ENCODE measurements at regions not wholly inside any gene's neighbourhood (a gene's known extent, or its start where the extent isn't known, plus 50 kb on each side); places are given as distances from the start of the nearest gene placed in this dataset.

DNA sequence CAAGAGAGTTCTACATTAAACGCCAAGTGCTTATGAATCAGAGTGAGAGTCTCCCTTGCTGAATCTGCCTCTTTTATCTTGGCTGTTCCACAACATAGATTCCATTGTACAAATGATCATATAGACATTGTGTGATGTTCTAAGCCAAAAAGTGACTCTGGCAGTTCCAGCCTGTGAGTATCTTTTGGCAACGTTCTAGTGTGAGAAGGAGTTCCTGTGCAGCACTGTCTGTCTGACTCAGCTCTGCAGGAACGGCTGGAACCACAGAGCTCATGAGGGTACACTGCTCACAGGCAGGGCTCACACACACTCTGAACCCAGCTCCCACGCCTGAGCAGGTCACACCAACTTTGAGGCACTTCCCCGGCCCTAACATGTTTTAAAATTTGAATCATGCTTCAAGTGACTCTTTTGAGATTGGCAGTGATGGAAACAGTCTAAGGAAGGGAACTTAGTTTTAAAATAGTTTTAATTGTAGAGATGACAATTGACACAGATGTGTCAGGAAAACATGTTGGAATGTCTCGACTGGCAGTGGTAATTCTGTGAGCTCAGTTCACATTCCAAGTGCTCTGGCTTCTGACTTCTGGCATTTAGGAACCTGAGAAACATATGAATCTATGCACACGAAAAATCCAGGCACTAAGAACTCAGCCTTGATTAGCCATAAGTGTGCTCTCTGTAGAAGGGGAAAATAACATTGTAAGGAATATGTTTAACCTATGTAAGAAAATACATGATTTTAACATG is 272.0 kb downstream of the UQCRFS1 start:
- H3K27ac Mint-ChIP-seq = no peak overlapping the region
- no peaks in the 10 kb centered on the region for H3K4me1 Mint-ChIP-seq
- no peak overlapping the region for H3K27ac ChIP-seq (ENCODE audit: low read depth, low read length)
- peaks cover 0 to 3% of the 10 kb centered on the region in 2 donors for H3K27me3 Mint-ChIP-seq
- no peaks in the 10 kb centered on the region for H3K4me1 ChIP-seq (ENCODE audit: insufficient read depth, low read length)
- H3K4me3 Mint-ChIP-seq = no peak overlapping the region
- peaks cover 0 to 8% (median 2%) of the 10 kb centered on the region in 5 donors for H3K9me3 Mint-ChIP-seq
- no peaks in the 10 kb centered on the region for H3K27me3 ChIP-seq (ENCODE audit: insufficient read depth, low read length, poor library complexity, severe bottlenecking)
- no peaks in the 10 kb centered on the region for H3K36me3 ChIP-seq (ENCODE audit: insufficient read depth, low read length)
- H3K4me3 ChIP-seq (ENCODE audit: low read length) = no peak overlapping the region
- no peaks in the 10 kb centered on the region for H3K9me3 ChIP-seq (ENCODE audit: low read length)
- ChIA-PET POLR2A (no interaction called here), CTCF (no interaction called here)
- H3K36me3 Mint-ChIP-seq = peaks cover 0 to 3% (median 0%) of the 10 kb centered on the region in 3 donors
- DNase-seq = no peak

- Mint-ChIP-seq H3K4me1 (no peaks in the 10 kb centered on the region), H3K27ac (no peak overlapping the region), H3K36me3 (no peaks in the 10 kb centered on the region), H3K27me3 (peaks cover 0 to 3% of the 10 kb centered on the region in 2 donors), H3K9me3 (peaks cover 0 to 8% (median 2%) of the 10 kb centered on the region in 5 donors), H3K4me3 (no peak overlapping the region)
- no peak for DNase-seq
- ChIA-PET CTCF (no interaction called here), POLR2A (no interaction called here)
- H3K4me3 ChIP-seq (ENCODE audit: low read length) = no peak overlapping the region
- H3K27ac ChIP-seq (ENCODE audit: low read depth, low read length) = no peak overlapping the region
- H3K27me3 ChIP-seq (ENCODE audit: insufficient read depth, low read length, poor library complexity, severe bottlenecking) = no peaks in the 10 kb centered on the region
- no peaks in the 10 kb centered on the region for H3K36me3 ChIP-seq (ENCODE audit: insufficient read depth, low read length)
- H3K4me1 ChIP-seq (ENCODE audit: insufficient read depth, low read length) = no peaks in the 10 kb centered on the region
- H3K9me3 ChIP-seq (ENCODE audit: low read length) = no peaks in the 10 kb centered on the region
Measured at GRCh38 chr19:28939236-28939635, 273.7 kb downstream of the UQCRFS1 start.

DNA sequence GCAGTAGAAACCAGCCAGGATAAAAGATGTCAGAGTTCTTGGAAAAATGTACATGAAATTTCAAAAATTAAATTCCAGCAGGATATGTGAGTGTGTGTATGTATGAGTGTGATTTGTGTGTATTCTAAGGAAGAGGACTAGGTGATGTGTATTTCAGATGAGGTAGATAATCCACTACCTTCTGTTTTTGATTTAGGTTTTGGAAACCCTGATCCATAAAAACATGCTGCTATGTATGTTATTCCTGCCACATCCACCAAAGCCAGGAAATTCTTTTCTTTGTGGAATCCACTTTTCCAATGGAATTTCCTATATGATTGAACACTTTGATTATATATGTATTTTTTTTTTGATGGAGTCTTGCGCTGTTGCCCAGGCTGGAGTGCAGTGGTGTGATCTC is 276.9 kb downstream of the UQCRFS1 start:
- H3K4me3 Mint-ChIP-seq = no peak overlapping the region
- Histone ChIP-seq H3K9me3 (ENCODE audit: low read length) (no peaks in the 10 kb centered on the region), H3K36me3 (ENCODE audit: insufficient read depth, low read length) (no peaks in the 10 kb centered on the region), H3K4me3 (ENCODE audit: low read length) (no peak overlapping the region), H3K27ac (ENCODE audit: low read depth, low read length) (no peak overlapping the region), H3K27me3 (ENCODE audit: insufficient read depth, low read length, poor library complexity, severe bottlenecking) (no peaks in the 10 kb centered on the region), H3K4me1 (ENCODE audit: insufficient read depth, low read length) (no peaks in the 10 kb centered on the region)
- no peaks in the 10 kb centered on the region for H3K4me1 Mint-ChIP-seq
- DNase-seq = no peak
- peaks cover 0 to 3% of the 10 kb centered on the region in 2 donors for H3K27me3 Mint-ChIP-seq
- H3K27ac Mint-ChIP-seq = no peak overlapping the region
- CTCF ChIA-PET = no interaction called here
- peaks cover 0 to 9% (median 0%) of the 10 kb centered on the region in 5 donors for H3K9me3 Mint-ChIP-seq
- peaks cover 0 to 2% (median 0%) of the 10 kb centered on the region in 3 donors for H3K36me3 Mint-ChIP-seq
- POLR2A ChIA-PET = no interaction called here

- no peaks in the 10 kb centered on the region for H3K27me3 ChIP-seq (ENCODE audit: insufficient read depth, low read length, poor library complexity, severe bottlenecking)
- Mint-ChIP-seq H3K4me1 (no peaks in the 10 kb centered on the region), H3K27ac (no peak overlapping the region), H3K27me3 (no peaks in the 10 kb centered on the region), H3K9me3 (peaks cover 0 to 9% (median 0%) of the 10 kb centered on the region in 5 donors), H3K4me3 (no peak overlapping the region), H3K36me3 (peaks cover 0 to 2% (median 0%) of the 10 kb centered on the region in 3 donors)
- no peak for DNase-seq
- no peaks in the 10 kb centered on the region for H3K4me1 ChIP-seq (ENCODE audit: insufficient read depth, low read length)
- no peak overlapping the region for H3K27ac ChIP-seq (ENCODE audit: low read depth, low read length)
- H3K4me3 ChIP-seq (ENCODE audit: low read length) = no peak overlapping the region
- H3K36me3 ChIP-seq (ENCODE audit: insufficient read depth, low read length) = no peaks in the 10 kb centered on the region
- POLR2A ChIA-PET = no interaction called here
- H3K9me3 ChIP-seq (ENCODE audit: low read length) = no peaks in the 10 kb centered on the region
- CTCF ChIA-PET = no interaction called here
Measured at GRCh38 chr19:28934631-28935030, 278.3 kb downstream of the UQCRFS1 start.

- no peaks in the 10 kb centered on the region for H3K36me3 ChIP-seq (ENCODE audit: insufficient read depth, low read length)
- Mint-ChIP-seq H3K4me1 (no peaks in the 10 kb centered on the region), H3K27ac (no peak overlapping the region), H3K36me3 (peaks cover 0 to 2% (median 0%) of the 10 kb centered on the region in 3 donors), H3K27me3 (peaks cover 0 to 3% of the 10 kb centered on the region in 2 donors), H3K4me3 (no peak overlapping the region), H3K9me3 (peaks cover 0 to 8% (median 2%) of the 10 kb centered on the region in 5 donors)
- no peak for DNase-seq
- no peaks in the 10 kb centered on the region for H3K27me3 ChIP-seq (ENCODE audit: insufficient read depth, low read length, poor library complexity, severe bottlenecking)
- no peaks in the 10 kb centered on the region for H3K9me3 ChIP-seq (ENCODE audit: low read length)
- no peak overlapping the region for H3K4me3 ChIP-seq (ENCODE audit: low read length)
- H3K27ac ChIP-seq (ENCODE audit: low read depth, low read length) = no peak overlapping the region
- ChIA-PET POLR2A (no interaction called here), CTCF (no interaction called here)
- H3K4me1 ChIP-seq (ENCODE audit: insufficient read depth, low read length) = no peaks in the 10 kb centered on the region
Measured at GRCh38 chr19:28933039-28933438, 279.9 kb downstream of the UQCRFS1 start.

- no peak overlapping the region for H3K27ac ChIP-seq (ENCODE audit: low read depth, low read length)
- no peaks in the 10 kb centered on the region for H3K27me3 ChIP-seq (ENCODE audit: insufficient read depth, low read length, poor library complexity, severe bottlenecking)
- H3K4me1 ChIP-seq (ENCODE audit: insufficient read depth, low read length) = no peaks in the 10 kb centered on the region
- DNase-seq = no peak
- CTCF ChIA-PET = no interaction called here
- Mint-ChIP-seq H3K4me3 (no peak overlapping the region), H3K4me1 (no peaks in the 10 kb centered on the region), H3K27ac (no peak overlapping the region), H3K27me3 (peaks cover 0 to 3% of the 10 kb centered on the region in 2 donors), H3K36me3 (peaks cover 0 to 2% (median 0%) of the 10 kb centered on the region in 3 donors), H3K9me3 (peaks cover 0 to 8% (median 2%) of the 10 kb centered on the region in 5 donors)
- no peaks in the 10 kb centered on the region for H3K36me3 ChIP-seq (ENCODE audit: insufficient read depth, low read length)
- POLR2A ChIA-PET = no interaction called here
- H3K4me3 ChIP-seq (ENCODE audit: low read length) = no peak overlapping the region
- H3K9me3 ChIP-seq (ENCODE audit: low read length) = no peaks in the 10 kb centered on the region
Measured at GRCh38 chr19:28932446-28932845, 280.5 kb downstream of the UQCRFS1 start.

DNA sequence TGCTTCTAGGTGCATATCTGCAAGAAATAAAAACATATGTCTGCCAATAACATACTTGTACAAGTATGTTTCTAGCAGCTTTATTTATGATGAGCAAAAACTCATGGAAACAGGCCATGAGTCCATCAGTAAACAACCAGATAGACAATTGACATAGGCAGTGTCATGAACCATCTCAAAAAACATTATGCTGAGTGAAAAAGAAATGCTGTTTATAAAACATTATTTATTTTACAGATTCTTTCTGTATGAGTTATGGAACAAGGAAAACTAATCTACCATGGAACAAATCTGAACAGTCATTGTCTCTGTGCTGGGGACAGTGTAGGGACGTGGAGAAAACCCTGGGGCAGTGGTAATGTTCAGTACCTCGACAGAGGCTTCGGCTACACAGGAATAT is 283.9 kb downstream of the UQCRFS1 start:
- Histone ChIP-seq H3K4me3 (ENCODE audit: low read length) (no peak overlapping the region), H3K27me3 (ENCODE audit: insufficient read depth, low read length, poor library complexity, severe bottlenecking) (no peaks in the 10 kb centered on the region), H3K9me3 (ENCODE audit: low read length) (no peaks in the 10 kb centered on the region), H3K27ac (ENCODE audit: low read depth, low read length) (no peak overlapping the region), H3K4me1 (ENCODE audit: insufficient read depth, low read length) (no peaks in the 10 kb centered on the region), H3K36me3 (ENCODE audit: insufficient read depth, low read length) (no peaks in the 10 kb centered on the region)
- Mint-ChIP-seq H3K4me1 (no peaks in the 10 kb centered on the region), H3K4me3 (no peak overlapping the region), H3K36me3 (peaks cover 0 to 2% (median 0%) of the 10 kb centered on the region in 3 donors), H3K27me3 (peaks cover 0 to 3% of the 10 kb centered on the region in 2 donors), H3K27ac (no peak overlapping the region), H3K9me3 (peaks cover 0 to 8% (median 0%) of the 10 kb centered on the region in 5 donors)
- POLR2A ChIA-PET = no interaction called here
- CTCF ChIA-PET = no interaction called here
- DNase-seq = no peak

GRCh38 chr19:28927456-28927855 is 285.5 kb downstream of the UQCRFS1 start:
- POLR2A ChIA-PET = no interaction called here
- Mint-ChIP-seq H3K4me1 (no peaks in the 10 kb centered on the region), H3K27ac (no peak overlapping the region), H3K27me3 (peaks cover 2 to 3% of the 10 kb centered on the region in 2 donors), H3K9me3 (peaks cover 0 to 8% (median 0%) of the 10 kb centered on the region in 5 donors), H3K4me3 (no peak overlapping the region), H3K36me3 (no peaks in the 10 kb centered on the region)
- Histone ChIP-seq H3K27ac (ENCODE audit: low read depth, low read length) (no peak overlapping the region), H3K27me3 (ENCODE audit: insufficient read depth, low read length, poor library complexity, severe bottlenecking) (no peaks in the 10 kb centered on the region), H3K36me3 (ENCODE audit: insufficient read depth, low read length) (no peaks in the 10 kb centered on the region), H3K4me3 (ENCODE audit: low read length) (no peak overlapping the region), H3K4me1 (ENCODE audit: insufficient read depth, low read length) (no peaks in the 10 kb centered on the region), H3K9me3 (ENCODE audit: low read length) (no peaks in the 10 kb centered on the region)
- CTCF ChIA-PET = no interaction called here
- DNase-seq = no peak

All from CD8-positive, alpha-beta memory T cell (primary cell).